HCT116 (cell line): ENCODE measurements at regions not wholly inside any gene's neighbourhood (a gene's known extent, or its start where the extent isn't known, plus 50 kb on each side); places are given as distances from the start of the nearest gene placed in this dataset.

Experiments used
- JUND ChIP-seq: IDR thresholded peaks from 2 replicates; pipeline ENCODE4 v1.6.1; 2012
- YY1 ChIP-seq: IDR thresholded peaks from 2 replicates; pipeline ENCODE4 v1.6.1; 2011; ENCODE audit warnings: low read length, low read depth, moderate library complexity, mild to moderate bottlenecking; ENCODE audit not compliant: insufficient replicate concordance; ENCODE audit errors: extremely low read depth
- TF ChIP-seq, protein P1 (sequence below), 3 experiments: fragments of 200-600 bp in 1 of 3; sonication (generic) in 1 of 3; IDR thresholded peaks in 2 of 3; conservative IDR thresholded peaks in 1 of 3; 2 replicates each; pipeline ENCODE4 v1.5.1; 2012 to 2017; ENCODE audit warnings: low read depth in 2 of 3, low read length in 2 of 3, antibody characterized with exemption in 1 of 3, borderline replicate concordance in 1 of 3, control low read depth in 1 of 3, mild to moderate bottlenecking in 1 of 3, mixed read lengths in 1 of 3, mixed run types in 1 of 3, moderate library complexity in 1 of 3; ENCODE audit not compliant: insufficient read depth in 1 of 3

DNA sequence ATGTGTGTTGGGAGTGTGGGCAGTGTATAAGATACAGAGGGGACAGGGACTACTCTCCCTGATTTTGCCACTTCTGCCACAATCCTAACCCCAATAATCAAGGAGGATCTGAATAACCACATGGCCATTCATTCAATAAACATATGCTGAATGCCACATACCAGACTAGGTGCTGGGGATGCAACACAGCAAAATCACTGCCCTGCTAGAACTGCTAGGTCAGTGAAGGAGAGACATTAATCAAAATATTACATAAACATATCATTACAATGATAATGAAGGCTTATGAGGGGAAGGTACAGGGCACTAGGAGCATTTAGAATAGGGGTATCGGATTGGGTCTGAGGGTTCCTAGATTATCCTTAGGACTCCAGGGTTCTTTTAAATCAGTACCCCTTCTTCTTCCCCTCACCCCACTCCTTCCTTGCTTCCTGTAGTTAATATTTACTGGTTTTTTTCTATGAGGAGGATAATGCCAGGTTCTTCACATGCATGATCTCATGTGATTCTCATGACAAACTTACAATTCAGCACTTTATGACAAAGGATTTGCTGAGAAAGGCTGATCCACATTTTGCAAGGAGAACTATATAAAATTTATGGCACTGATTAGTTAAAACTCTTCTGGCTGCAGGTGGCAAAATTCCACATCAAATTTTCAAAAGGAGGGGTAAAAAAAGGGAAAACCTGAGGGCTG lies 56.4 kb upstream of the PCBP1 start:
- TF ChIP-seq JUND (no peak), YY1 (no peak)
- TF ChIP-seq, protein P1, sequence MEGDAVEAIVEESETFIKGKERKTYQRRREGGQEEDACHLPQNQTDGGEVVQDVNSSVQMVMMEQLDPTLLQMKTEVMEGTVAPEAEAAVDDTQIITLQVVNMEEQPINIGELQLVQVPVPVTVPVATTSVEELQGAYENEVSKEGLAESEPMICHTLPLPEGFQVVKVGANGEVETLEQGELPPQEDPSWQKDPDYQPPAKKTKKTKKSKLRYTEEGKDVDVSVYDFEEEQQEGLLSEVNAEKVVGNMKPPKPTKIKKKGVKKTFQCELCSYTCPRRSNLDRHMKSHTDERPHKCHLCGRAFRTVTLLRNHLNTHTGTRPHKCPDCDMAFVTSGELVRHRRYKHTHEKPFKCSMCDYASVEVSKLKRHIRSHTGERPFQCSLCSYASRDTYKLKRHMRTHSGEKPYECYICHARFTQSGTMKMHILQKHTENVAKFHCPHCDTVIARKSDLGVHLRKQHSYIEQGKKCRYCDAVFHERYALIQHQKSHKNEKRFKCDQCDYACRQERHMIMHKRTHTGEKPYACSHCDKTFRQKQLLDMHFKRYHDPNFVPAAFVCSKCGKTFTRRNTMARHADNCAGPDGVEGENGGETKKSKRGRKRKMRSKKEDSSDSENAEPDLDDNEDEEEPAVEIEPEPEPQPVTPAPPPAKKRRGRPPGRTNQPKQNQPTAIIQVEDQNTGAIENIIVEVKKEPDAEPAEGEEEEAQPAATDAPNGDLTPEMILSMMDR (IDR thresholded peaks at IDR 0.05 in 2 of 3, conservative IDR thresholded peaks at IDR 0.05 in 1 of 3; ENCODE audit: borderline replicate concordance in 1 of 3, insufficient read depth in 1 of 3, low read depth in 2 of 3, low read length in 2 of 3): no peak
